ENCODE measurements at regions not wholly inside any gene's neighbourhood (a gene's known extent, or its start where the extent isn't known, plus 50 kb on each side); places are given as distances from the start of the nearest gene placed in this dataset.

DNA sequence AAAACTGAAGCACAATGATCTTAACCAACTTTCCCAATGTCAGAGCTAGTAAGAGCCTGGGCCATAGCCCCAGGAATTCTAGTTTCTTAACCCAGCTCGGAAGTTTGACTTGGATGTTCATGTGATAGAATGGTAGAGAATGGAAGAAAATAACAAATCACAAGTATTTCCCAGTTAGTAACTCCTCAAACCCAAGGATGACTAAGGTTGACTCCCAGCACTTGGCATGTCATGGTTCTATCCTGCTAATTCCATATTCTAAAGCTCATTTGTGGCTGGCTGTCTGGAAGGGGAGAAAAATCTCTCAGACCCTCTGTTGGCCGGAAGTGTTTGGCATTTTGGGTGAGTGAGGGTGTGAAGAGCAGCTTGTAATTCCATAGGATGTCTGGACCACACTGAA lies 248.7 kb downstream of the RFPL4B start (continued):
- TF ChIP-seq ZNF462 (CRISPR knock-in tag; IDR thresholded peaks at IDR 0.05): no peak

DNA sequence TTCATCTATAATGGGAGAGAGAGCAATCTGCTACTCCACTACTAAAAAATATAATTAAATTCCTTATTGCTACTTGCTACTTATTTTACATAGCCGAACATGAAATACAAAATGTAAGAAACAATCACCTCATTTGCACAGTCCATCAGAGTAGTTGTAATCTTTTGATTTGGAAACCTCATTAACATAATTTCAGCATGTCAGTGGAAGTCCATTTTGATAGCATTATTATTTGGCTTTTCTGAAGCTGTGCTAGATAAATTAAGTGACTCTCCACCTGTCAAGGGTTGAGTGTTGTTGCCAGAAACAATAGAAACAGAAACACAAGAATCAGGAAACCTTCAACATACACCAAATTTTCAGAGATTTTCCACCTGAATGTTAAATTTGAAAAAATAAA lies 250.0 kb downstream of the RFPL4B start:
- TF ChIP-seq ZNF462 (CRISPR knock-in tag; IDR thresholded peaks at IDR 0.05) (no peak), EZH2 (IDR thresholded peaks at IDR 0.05; ENCODE audit: low read depth, unreplicated experiment) (no peak)
- TF ChIP-seq, protein P1, sequence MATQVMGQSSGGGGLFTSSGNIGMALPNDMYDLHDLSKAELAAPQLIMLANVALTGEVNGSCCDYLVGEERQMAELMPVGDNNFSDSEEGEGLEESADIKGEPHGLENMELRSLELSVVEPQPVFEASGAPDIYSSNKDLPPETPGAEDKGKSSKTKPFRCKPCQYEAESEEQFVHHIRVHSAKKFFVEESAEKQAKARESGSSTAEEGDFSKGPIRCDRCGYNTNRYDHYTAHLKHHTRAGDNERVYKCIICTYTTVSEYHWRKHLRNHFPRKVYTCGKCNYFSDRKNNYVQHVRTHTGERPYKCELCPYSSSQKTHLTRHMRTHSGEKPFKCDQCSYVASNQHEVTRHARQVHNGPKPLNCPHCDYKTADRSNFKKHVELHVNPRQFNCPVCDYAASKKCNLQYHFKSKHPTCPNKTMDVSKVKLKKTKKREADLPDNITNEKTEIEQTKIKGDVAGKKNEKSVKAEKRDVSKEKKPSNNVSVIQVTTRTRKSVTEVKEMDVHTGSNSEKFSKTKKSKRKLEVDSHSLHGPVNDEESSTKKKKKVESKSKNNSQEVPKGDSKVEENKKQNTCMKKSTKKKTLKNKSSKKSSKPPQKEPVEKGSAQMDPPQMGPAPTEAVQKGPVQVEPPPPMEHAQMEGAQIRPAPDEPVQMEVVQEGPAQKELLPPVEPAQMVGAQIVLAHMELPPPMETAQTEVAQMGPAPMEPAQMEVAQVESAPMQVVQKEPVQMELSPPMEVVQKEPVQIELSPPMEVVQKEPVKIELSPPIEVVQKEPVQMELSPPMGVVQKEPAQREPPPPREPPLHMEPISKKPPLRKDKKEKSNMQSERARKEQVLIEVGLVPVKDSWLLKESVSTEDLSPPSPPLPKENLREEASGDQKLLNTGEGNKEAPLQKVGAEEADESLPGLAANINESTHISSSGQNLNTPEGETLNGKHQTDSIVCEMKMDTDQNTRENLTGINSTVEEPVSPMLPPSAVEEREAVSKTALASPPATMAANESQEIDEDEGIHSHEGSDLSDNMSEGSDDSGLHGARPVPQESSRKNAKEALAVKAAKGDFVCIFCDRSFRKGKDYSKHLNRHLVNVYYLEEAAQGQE (IDR thresholded peaks at IDR 0.05; ENCODE audit: unreplicated experiment): no peak
- H3K4me1 Mint-ChIP-seq: no peaks in the 10 kb centered on the region
- peaks cover 5% of the 10 kb centered on the region; the same call in 1 of the 2 replicates for H3K36me3 ChIP-seq (ENCODE audit: insufficient read depth)
- no peak overlapping the region for H3K4me3 Mint-ChIP-seq
- no peak overlapping the region for H3K27ac Mint-ChIP-seq
- H3K36me3 Mint-ChIP-seq (ENCODE audit: low read depth): peaks cover 6% of the 10 kb centered on the region; the same call in 2 of the 3 replicates
- no peak overlapping the region for H3K4me2 ChIP-seq
- H3K4me1 ChIP-seq (ENCODE audit: insufficient read depth): no peaks in the 10 kb centered on the region
- no peak for DNase-seq (ENCODE audit: low spot score)
- H3K27me3 ChIP-seq (ENCODE audit: insufficient read depth): no peaks in the 10 kb centered on the region
- H3F3A ChIP-seq (replicated peaks; ENCODE audit: low read depth): no peaks in the 10 kb centered on the region
- H3K4me3 ChIP-seq: no peak overlapping the region
- H3K27me3 Mint-ChIP-seq (ENCODE audit: insufficient read depth, low read depth, poor library complexity): no peaks in the 10 kb centered on the region
- no peak overlapping the region for H2AFZ ChIP-seq
- H3K9me3 Mint-ChIP-seq: peaks cover 16% of the 10 kb centered on the region
- no peaks in the 10 kb centered on the region for H3K79me2 ChIP-seq (replicated peaks; ENCODE audit: insufficient read depth)
- H3K27ac ChIP-seq (ENCODE audit: low read depth): no peak overlapping the region
- ATAC-seq: no peak
- H4K20me1 ChIP-seq (replicated peaks; ENCODE audit: insufficient read depth): no peaks in the 10 kb centered on the region
- no peaks in the 10 kb centered on the region for H3K9me2 ChIP-seq (ENCODE audit: insufficient read depth)
